ENCODE measurements at regions not wholly inside any gene's neighbourhood (a gene's known extent, or its start where the extent isn't known, plus 50 kb on each side); places are given as distances from the start of the nearest gene placed in this dataset.

GRCh38 chr10:42479057-42479456 lies 159.3 kb downstream of the ZNF33B start:
- TF ChIP-seq, protein P1, sequence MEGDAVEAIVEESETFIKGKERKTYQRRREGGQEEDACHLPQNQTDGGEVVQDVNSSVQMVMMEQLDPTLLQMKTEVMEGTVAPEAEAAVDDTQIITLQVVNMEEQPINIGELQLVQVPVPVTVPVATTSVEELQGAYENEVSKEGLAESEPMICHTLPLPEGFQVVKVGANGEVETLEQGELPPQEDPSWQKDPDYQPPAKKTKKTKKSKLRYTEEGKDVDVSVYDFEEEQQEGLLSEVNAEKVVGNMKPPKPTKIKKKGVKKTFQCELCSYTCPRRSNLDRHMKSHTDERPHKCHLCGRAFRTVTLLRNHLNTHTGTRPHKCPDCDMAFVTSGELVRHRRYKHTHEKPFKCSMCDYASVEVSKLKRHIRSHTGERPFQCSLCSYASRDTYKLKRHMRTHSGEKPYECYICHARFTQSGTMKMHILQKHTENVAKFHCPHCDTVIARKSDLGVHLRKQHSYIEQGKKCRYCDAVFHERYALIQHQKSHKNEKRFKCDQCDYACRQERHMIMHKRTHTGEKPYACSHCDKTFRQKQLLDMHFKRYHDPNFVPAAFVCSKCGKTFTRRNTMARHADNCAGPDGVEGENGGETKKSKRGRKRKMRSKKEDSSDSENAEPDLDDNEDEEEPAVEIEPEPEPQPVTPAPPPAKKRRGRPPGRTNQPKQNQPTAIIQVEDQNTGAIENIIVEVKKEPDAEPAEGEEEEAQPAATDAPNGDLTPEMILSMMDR (conservative IDR thresholded peaks at IDR 0.05), result no peak
- TF ChIP-seq ZFX (IDR thresholded peaks at IDR 0.05), result no peak

All from C4-2B (cell line).